Epidermal melanocyte (primary cell): ENCODE measurements at regions not wholly inside any gene's neighbourhood (a gene's known extent, or its start where the extent isn't known, plus 50 kb on each side); places are given as distances from the start of the nearest gene placed in this dataset.
A peak's percentile ranks its signal among the peaks of the same experiment; 100 is the strongest.

Source experiments
- DNase-seq: peaks from one replicate; pipeline ENCODE4 v3.0.0; 2011; ENCODE audit warnings: low spot score; ENCODE audit not compliant: insufficient read length

GRCh38 chr2:118209727-118210126 lies 121.5 kb downstream of the INSIG2 start:
- DNase-seq, result no peak

- DNase-seq, result no peak
These were observed 119.6 kb downstream of the INSIG2 start for GRCh38 chr2:118207889-118208288.

- DNase-seq, result peak; percentile 32
These were observed 114.5 kb downstream of the INSIG2 start for GRCh38 chr2:118202707-118203303.

GRCh38 chr2:118198268-118198667 lies 110.0 kb downstream of the INSIG2 start:
- DNase-seq, result no peak

GRCh38 chr2:118197011-118197675 lies 108.9 kb downstream of the INSIG2 start:
- no peak for DNase-seq

- DNase-seq, result no peak
These were observed 102.2 kb downstream of the INSIG2 start for GRCh38 chr2:118190474-118190873.

- no peak for DNase-seq
These were observed 98.6 kb downstream of the INSIG2 start for GRCh38 chr2:118186858-118187254.

GRCh38 chr2:118186110-118186857 lies 98.0 kb downstream of the INSIG2 start:
- DNase-seq, result peak; percentile 88

GRCh38 chr2:118185210-118186109 lies 97.2 kb downstream of the INSIG2 start:
- DNase-seq, result no peak

GRCh38 chr2:118183381-118183780 lies 95.1 kb downstream of the INSIG2 start:
- no peak for DNase-seq

- no peak for DNase-seq
These were observed 91.2 kb downstream of the INSIG2 start for GRCh38 chr2:118179445-118179844.

GRCh38 chr2:118177884-118178283 lies 89.6 kb downstream of the INSIG2 start:
- no peak for DNase-seq

GRCh38 chr2:118177318-118177717 lies 89.0 kb downstream of the INSIG2 start:
- DNase-seq, result no peak

- DNase-seq, result no peak
These were observed 88.3 kb downstream of the INSIG2 start for GRCh38 chr2:118176601-118177000.

- DNase-seq, result no peak
These were observed 83.3 kb downstream of the INSIG2 start for GRCh38 chr2:118171546-118171945.

GRCh38 chr2:118169359-118170005 lies 81.2 kb downstream of the INSIG2 start:
- no peak for DNase-seq

- DNase-seq, result no peak
These were observed 80.3 kb downstream of the INSIG2 start for GRCh38 chr2:118168615-118169014.

- no peak for DNase-seq
These were observed 78.8 kb downstream of the INSIG2 start for GRCh38 chr2:118167026-118167425.

- no peak for DNase-seq
These were observed 78.0 kb downstream of the INSIG2 start for GRCh38 chr2:118166242-118166641.

GRCh38 chr2:118165595-118165994 lies 77.3 kb downstream of the INSIG2 start:
- no peak for DNase-seq
